ENCODE measurements at regions not wholly inside any gene's neighbourhood (a gene's known extent, or its start where the extent isn't known, plus 50 kb on each side); places are given as distances from the start of the nearest gene placed in this dataset.

- no peak overlapping the region for H2BK20ac ChIP-seq (ENCODE audit: low read length)
- H3K4me3 ChIP-seq (ENCODE audit: extremely low read depth in 1 of 4, insufficient read depth in 2 of 4, low read depth in 3 of 4, low read length in 4 of 4) = no peak overlapping the region
- 89 to 93% methylated on average over 1 to 3 of the region's 3 CpGs for WGBS, 2 experiments (ENCODE audit: extremely low coverage in 1 of 2, insufficient coverage in 1 of 2, insufficient read length in 1 of 2, insufficient replicate concordance in 2 of 2, low coverage in 1 of 2, low lambda C conversion rate in 2 of 2, missing lambda C conversion rate in 1 of 2)
- ChIA-PET POLR2A (ENCODE audit: partially characterized antibody) (no interaction called here), CTCF (ENCODE audit: partially characterized antibody) (interaction anchor here (2.5 kb wide), 1 partner anchor 57 kb away, joined by 5 read pairs; no protein-coding TSS in a partner anchor)
- no peaks in the 10 kb centered on the region for H3K79me2 ChIP-seq (ENCODE audit: control insufficient read depth in 1 of 2, insufficient read depth in 2 of 2, low read length in 2 of 2)
- H2BK5ac ChIP-seq (ENCODE audit: low read depth, low read length) = no peak overlapping the region
- FAIRE-seq = no peak
- no peak overlapping the region for H4K5ac ChIP-seq (ENCODE audit: insufficient read length, low read depth, low read length)
- H3K9ac ChIP-seq (replicated peaks in 1 of 4; ENCODE audit: extremely low read depth in 1 of 4, low read depth in 3 of 4, low read length in 3 of 4) = no peak overlapping the region
- H4K20me1 ChIP-seq (replicated peaks in 1 of 2; ENCODE audit: control insufficient read depth in 1 of 2, insufficient read depth in 2 of 2, low read length in 2 of 2) = peaks cover 0 to 3% of the 10 kb centered on the region in 2 experiments
- H3K27me3 ChIP-seq (replicated peaks in 1 of 4; ENCODE audit: control insufficient read depth in 3 of 4, extremely low read depth in 1 of 4, insufficient read depth in 3 of 4, low read length in 3 of 4) = no peaks in the 10 kb centered on the region
- no peak overlapping the region for H2AFZ ChIP-seq (ENCODE audit: low read length)
- H4K8ac ChIP-seq (ENCODE audit: extremely low read depth, insufficient read depth, low read length) = no peak overlapping the region
- H3K4me1 ChIP-seq (replicated peaks in 1 of 4; ENCODE audit: control insufficient read depth in 3 of 4, insufficient read depth in 4 of 4, low read length in 3 of 4) = no peaks in the 10 kb centered on the region
- no peak for DNase-seq (ENCODE audit: low read depth in 1 of 2, low spot score in 2 of 2)
- peaks cover 5% of the 10 kb centered on the region; the same call in 1 of the 2 replicates for H3K23me2 ChIP-seq (ENCODE audit: low read depth, low read length)
- H3K23ac ChIP-seq (ENCODE audit: insufficient read length) = no peak overlapping the region
- no peak overlapping the region for H2BK15ac ChIP-seq (ENCODE audit: low read length)
- no peaks in the 10 kb centered on the region for H3K79me1 ChIP-seq (ENCODE audit: low read depth, low read length)
- no peak overlapping the region for H3K4me2 ChIP-seq (ENCODE audit: insufficient read depth in 1 of 2, low read depth in 2 of 2, low read length in 2 of 2)
- no peak overlapping the region for H3K4ac ChIP-seq (replicated peaks; ENCODE audit: insufficient read length, low read depth, low read length)
- H2BK120ac ChIP-seq (replicated peaks; ENCODE audit: low read depth, low read length) = peak overlapping the region; percentile 43
- H3K56ac ChIP-seq (replicated peaks; ENCODE audit: insufficient read length, low read depth, low read length) = peak overlapping the region; percentile 98
- no peaks in the 10 kb centered on the region for H3K9me3 ChIP-seq (ENCODE audit: insufficient read depth in 2 of 2, low read depth in 1 of 2, low read length in 1 of 2)
- H3K27ac ChIP-seq (ENCODE audit: low read depth, low read length) = no peak overlapping the region
- no peak overlapping the region for H3K14ac ChIP-seq (ENCODE audit: insufficient read length)
- H3K18ac ChIP-seq (ENCODE audit: extremely low read depth, low read length) = no peak overlapping the region
- peak overlapping the region; percentile 84 for H4K91ac ChIP-seq (replicated peaks; ENCODE audit: insufficient read length, low read length)
- H2AK5ac ChIP-seq (ENCODE audit: low read depth, low read length) = peak overlapping the region; percentile 71; the same call in 1 of the 2 replicates
- H2BK12ac ChIP-seq (ENCODE audit: low read depth, low read length) = no peak overlapping the region
- H3K36me3 ChIP-seq (ENCODE audit: control insufficient read depth in 2 of 4, insufficient read depth in 4 of 4, low read length in 3 of 4) = no peaks in the 10 kb centered on the region
- TF ChIP-seq MAFK (IDR thresholded peaks at IDR 0.05; ENCODE audit: low read depth, low read length) (no peak), SP4 (IDR thresholded peaks at IDR 0.05; ENCODE audit: low read length) (no peak), TAF7 (optimal IDR thresholded peaks at IDR 0.05; ENCODE audit: borderline replicate concordance, low read depth, low read length) (no peak), BCL11A (IDR thresholded peaks at IDR 0.05; ENCODE audit: low read depth in 2 of 2, low read length in 2 of 2) (no peak), FOSL1 (IDR thresholded peaks at IDR 0.05; ENCODE audit: insufficient read depth, low read depth, low read length) (no peak), POU5F1 (IDR thresholded peaks at IDR 0.05; ENCODE audit: low read depth, low read length) (no peak), CTCF (IDR thresholded peaks at IDR 0.05; ENCODE audit: control extremely low read depth in 1 of 3, insufficient read depth in 1 of 3, low read depth in 1 of 3, low read length in 3 of 3) (no peak), KDM1A (IDR thresholded peaks at IDR 0.05; ENCODE audit: borderline replicate concordance, low read length) (no peak), HDAC6 (IDR thresholded peaks at IDR 0.05; ENCODE audit: low read depth, low read length) (no peak), JUND (IDR thresholded peaks at IDR 0.05; ENCODE audit: low read length) (no peak), CBX8 (IDR thresholded peaks at IDR 0.05; ENCODE audit: borderline replicate concordance, low read depth, low read length) (no peak)
- TF ChIP-seq, protein P1, sequence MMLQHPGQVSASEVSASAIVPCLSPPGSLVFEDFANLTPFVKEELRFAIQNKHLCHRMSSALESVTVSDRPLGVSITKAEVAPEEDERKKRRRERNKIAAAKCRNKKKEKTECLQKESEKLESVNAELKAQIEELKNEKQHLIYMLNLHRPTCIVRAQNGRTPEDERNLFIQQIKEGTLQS (IDR thresholded peaks at IDR 0.05; ENCODE audit: insufficient read depth, low read depth, low read length) = no peak
These were observed 513.4 kb upstream of the B3GAT1 start for GRCh38 chr11:134925432-134925831.
